H9 (cell line): ENCODE measurements at regions not wholly inside any gene's neighbourhood (a gene's known extent, or its start where the extent isn't known, plus 50 kb on each side); places are given as distances from the start of the nearest gene placed in this dataset.

Experiments used
- DNase-seq: peaks from one replicate; pipeline ENCODE4 v3.0.0-alpha.2; 2017
- H2AFZ ChIP-seq: one replicate; pipeline ENCODE4 v1.6.1; 2013; ENCODE audit warnings: mild to moderate bottlenecking, low read length, control low read depth, moderate library complexity
- H2AK5ac ChIP-seq: 2 replicates; pipeline ENCODE4 v1.6.1; 2013; ENCODE audit warnings: low read length, control low read depth, mixed read lengths; ENCODE audit not compliant: insufficient read length
- H2BK120ac ChIP-seq: one replicate; pipeline ENCODE4 v1.6.1; 2013; ENCODE audit warnings: low read depth, mild to moderate bottlenecking, low read length, control low read depth, inconsistent platforms; ENCODE audit not compliant: poor library complexity, severe bottlenecking
- H2BK12ac ChIP-seq: 2 replicates; pipeline ENCODE4 v1.6.1; 2013; ENCODE audit warnings: low read length, control low read depth, mixed read lengths, low read depth; ENCODE audit not compliant: insufficient read length
- H2BK15ac ChIP-seq: 2 replicates; pipeline ENCODE4 v1.6.1; 2013; ENCODE audit warnings: low read depth, low read length, control low read depth
- H2BK20ac ChIP-seq: one replicate; pipeline ENCODE4 v1.6.1; 2013; ENCODE audit warnings: low read depth, mild to moderate bottlenecking, low read length, control low read depth, inconsistent platforms; ENCODE audit not compliant: poor library complexity, severe bottlenecking
- H2BK5ac ChIP-seq: 2 replicates; pipeline ENCODE4 v1.6.1; 2013; ENCODE audit warnings: low read length, control low read depth, mixed read lengths; ENCODE audit not compliant: insufficient read length
- H3K14ac ChIP-seq: 2 replicates; pipeline ENCODE4 v1.6.1; 2013; ENCODE audit warnings: low read length, control low read depth; ENCODE audit not compliant: insufficient read depth
- H3K18ac ChIP-seq: 2 replicates; pipeline ENCODE4 v1.6.1; 2013; ENCODE audit warnings: low read depth, mild to moderate bottlenecking, mixed read lengths, low read length, control low read depth; ENCODE audit not compliant: insufficient read length
- H3K23ac ChIP-seq: 2 replicates; pipeline ENCODE4 v1.6.1; 2013; ENCODE audit warnings: low read length, control low read depth, mixed read lengths, low read depth; ENCODE audit not compliant: insufficient read length
- H3K23me2 ChIP-seq: 2 replicates; pipeline ENCODE4 v1.6.1; 2013; ENCODE audit warnings: low read depth, mild to moderate bottlenecking, mixed read lengths, low read length, control low read depth; ENCODE audit not compliant: insufficient read length, poor library complexity, severe bottlenecking
- H3K27ac ChIP-seq: 2 replicates; pipeline ENCODE4 v1.5.1; 2013; ENCODE audit warnings: low read length, control low read depth, mixed read lengths, low read depth; ENCODE audit not compliant: insufficient read length
- H3K27me3 ChIP-seq: 2 replicates; pipeline ENCODE4 v1.6.1; 2013; ENCODE audit warnings: low read length, control low read depth, inconsistent platforms; ENCODE audit not compliant: insufficient read depth
- H3K4ac ChIP-seq: 2 replicates; pipeline ENCODE4 v1.6.1; 2013; ENCODE audit warnings: low read depth, mild to moderate bottlenecking, control low read depth, inconsistent platforms, low read length, moderate library complexity
- H3K4me1 ChIP-seq: 2 replicates; pipeline ENCODE4 v1.6.1; 2013; ENCODE audit warnings: low read length, control low read depth, inconsistent platforms; ENCODE audit not compliant: insufficient read depth
- H3K4me2 ChIP-seq: 2 replicates; pipeline ENCODE4 v1.6.1; 2013; ENCODE audit warnings: low read length, control low read depth, mixed read lengths; ENCODE audit not compliant: insufficient read length, insufficient read depth
- H3K56ac ChIP-seq: 2 replicates; pipeline ENCODE4 v1.6.1; 2013; ENCODE audit warnings: low read depth, mild to moderate bottlenecking, mixed read lengths, low read length, control low read depth; ENCODE audit not compliant: insufficient read length
- H3K79me1 ChIP-seq: 2 replicates; pipeline ENCODE4 v1.6.1; 2013; ENCODE audit warnings: low read depth, mild to moderate bottlenecking, moderate library complexity, low read length, control low read depth, inconsistent platforms; ENCODE audit not compliant: insufficient read depth, poor library complexity, severe bottlenecking
- H3K79me2 ChIP-seq: 2 replicates; pipeline ENCODE4 v1.6.1; 2013; ENCODE audit warnings: low read length, control low read depth, inconsistent platforms; ENCODE audit not compliant: insufficient read depth
- H3K9ac ChIP-seq: 2 replicates; pipeline ENCODE4 v1.6.1; 2013; ENCODE audit warnings: low read length, control low read depth, mixed read lengths; ENCODE audit not compliant: insufficient read length; ENCODE audit errors: extremely low read depth
- H3K9me3 ChIP-seq: one replicate; pipeline ENCODE4 v1.6.1; 2013; ENCODE audit warnings: low read depth, low read length, inconsistent platforms; ENCODE audit not compliant: control insufficient read depth
- H3T11ph ChIP-seq: one replicate; pipeline ENCODE4 v1.6.1; 2013; ENCODE audit warnings: mild to moderate bottlenecking, low read length, control low read depth, inconsistent platforms
- H4K20me1 ChIP-seq: one replicate; pipeline ENCODE4 v1.6.1; 2013; ENCODE audit not compliant: control insufficient read depth, insufficient read length, insufficient read depth
- H4K5ac ChIP-seq: 2 replicates; pipeline ENCODE4 v1.6.1; 2013; ENCODE audit warnings: low read depth, mild to moderate bottlenecking, mixed read lengths, low read length, control low read depth; ENCODE audit not compliant: insufficient read length
- H4K8ac ChIP-seq: replicated peaks from 2 replicates; pipeline ENCODE4 v1.6.1; 2013; ENCODE audit warnings: low read length, control low read depth, mixed read lengths, low read depth; ENCODE audit not compliant: insufficient read length
- H4K91ac ChIP-seq: 2 replicates; pipeline ENCODE4 v1.6.1; 2013; ENCODE audit warnings: low read depth, mild to moderate bottlenecking, moderate library complexity, mixed read lengths, low read length, control low read depth; ENCODE audit not compliant: insufficient read length
- H3K27ac Mint-ChIP-seq, 3 experiments: 2 replicates in 2 of 3; 3 replicates in 1 of 3; pipeline ENCODE4 v1.8.0; 2020 to 2021; ENCODE audit warnings: mixed read lengths in 3 of 3, mild to moderate bottlenecking in 1 of 3, moderate library complexity in 1 of 3
- H3K27me3 Mint-ChIP-seq: 2 replicates; pipeline ENCODE4 v1.8.0; 2021; ENCODE audit warnings: low read depth, mild to moderate bottlenecking, moderate library complexity, mixed read lengths
- H3K36me3 Mint-ChIP-seq, 3 experiments: 2 replicates in 2 of 3; 3 replicates in 1 of 3; pipeline ENCODE4 v1.8.0; 2020 to 2021; ENCODE audit warnings: low read depth in 3 of 3, mixed read lengths in 3 of 3; ENCODE audit not compliant: insufficient read depth in 1 of 3
- H3K4me1 Mint-ChIP-seq, 2 experiments: 2 replicates each; pipeline ENCODE4 v1.8.0; 2020; ENCODE audit warnings: mixed read lengths in 2 of 2
- H3K4me3 Mint-ChIP-seq, 2 experiments: 2 replicates in 1 of 2; 3 replicates in 1 of 2; pipeline ENCODE4 v1.8.0; 2020 to 2021; ENCODE audit warnings: mild to moderate bottlenecking in 2 of 2, mixed read lengths in 2 of 2, moderate library complexity in 1 of 2
- H3K9me3 Mint-ChIP-seq, 2 experiments: 2 replicates in 1 of 2; 3 replicates in 1 of 2; pipeline ENCODE4 v1.8.0; 2020; ENCODE audit warnings: mild to moderate bottlenecking in 2 of 2, mixed read lengths in 2 of 2, moderate library complexity in 1 of 2
- CTCF ChIP-seq: fragments of 200-600 bp; sonication (generic); conservative IDR thresholded peaks from 3 replicates; pipeline ENCODE4 v1.8.0; 2021; ENCODE audit warnings: antibody characterized with exemption, mild to moderate bottlenecking
- WGBS: extraction: QIAGEN DNeasy Blood & Tissue Kit; methylation state at CpG from one replicate; pipeline ENCODE4 v1.1.7; 2013; ENCODE audit warnings: missing lambda C conversion rate, low lambda C conversion rate, mixed read lengths; ENCODE audit not compliant: insufficient read length; ENCODE audit errors: extremely low coverage; 5-methylcytosine and 5-hydroxymethylcytosine counted together

DNA sequence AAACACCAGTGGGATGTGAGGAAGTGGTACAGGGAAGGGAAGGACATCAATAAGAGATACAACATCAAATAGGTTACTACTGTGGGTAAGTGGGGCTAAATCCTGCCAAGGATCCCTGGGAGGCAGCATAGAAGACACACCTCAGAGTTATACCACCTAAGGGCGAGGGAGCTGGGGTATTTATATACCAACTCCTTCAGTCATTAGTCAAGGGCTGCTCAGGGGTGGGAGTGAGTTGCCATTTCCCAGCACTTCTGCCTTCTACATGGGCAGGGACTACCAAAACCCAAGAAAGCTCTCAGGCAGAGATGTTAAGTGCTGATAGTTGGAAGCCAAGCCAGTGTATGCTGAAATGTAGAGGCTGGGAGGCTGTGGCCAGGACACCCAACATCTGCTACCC lies 57.5 kb upstream of the MARCHF10 start:
- Histone ChIP-seq H4K20me1 (no peaks in the 10 kb centered on the region), H2AK5ac (no peak overlapping the region), H3K14ac (no peak overlapping the region), H2BK120ac (no peak overlapping the region), H3K56ac (no peak overlapping the region), H4K5ac (no peak overlapping the region), H2AFZ (no peak overlapping the region), H3K9ac (no peak overlapping the region), H2BK15ac (no peak overlapping the region), H3K79me1 (no peaks in the 10 kb centered on the region), H3T11ph (no peak overlapping the region), H3K4ac (no peak overlapping the region), H3K4me2 (no peak overlapping the region), H3K27me3 (no peaks in the 10 kb centered on the region), H2BK5ac (no peak overlapping the region), H4K8ac (no peak overlapping the region), H4K91ac (no peak overlapping the region), H3K23me2 (no peaks in the 10 kb centered on the region), H3K18ac (no peak overlapping the region), H3K79me2 (no peaks in the 10 kb centered on the region), H3K27ac (no peak overlapping the region), H3K9me3 (no peaks in the 10 kb centered on the region), H2BK20ac (no peak overlapping the region), H3K4me1 (0 out of 2 replicates have a peak, but pooled peaks cover 3% of the 10 kb centered on the region), H3K23ac (no peak overlapping the region), H2BK12ac (no peak overlapping the region)
- Mint-ChIP-seq H3K9me3 (no peaks in the 10 kb centered on the region), H3K27ac (no peak overlapping the region), H3K4me3 (no peak overlapping the region), H3K4me1 (peaks cover 17 to 20% of the 10 kb centered on the region in 2 experiments), H3K27me3 (peaks cover 9% of the 10 kb centered on the region), H3K36me3 (no peaks in the 10 kb centered on the region)
- TF ChIP-seq CTCF, result no peak
- no peak for DNase-seq
- no CpG with 5 or more reads among the region's 1 CpG for WGBS
